CD14-positive monocyte (primary cell): ENCODE measurements at regions not wholly inside any gene's neighbourhood (a gene's known extent, or its start where the extent isn't known, plus 50 kb on each side); places are given as distances from the start of the nearest gene placed in this dataset.

Source experiments
- DNase-seq, 3 donors: peaks; one replicate each; pipeline ENCODE4 v3.0.0-alpha.2; 2011 to 2022
- H2AFZ ChIP-seq: 2 replicates; pipeline ENCODE4 v1.6.0; 2012; ENCODE audit warnings: mild to moderate bottlenecking, low read depth, low read length, inconsistent platforms; ENCODE audit not compliant: insufficient read depth, poor library complexity, severe bottlenecking
- H3K27ac ChIP-seq, 2 donors: 1 replicate in 1 of 2; 2 replicates in 1 of 2; pipeline ENCODE4 v1.5.1; 2012 to 2013; ENCODE audit warnings: low read length in 2 of 2, control low read depth in 1 of 2, inconsistent platforms in 1 of 2, low read depth in 1 of 2, mild to moderate bottlenecking in 1 of 2
- H3K27me3 ChIP-seq, 2 donors: one replicate each; pipeline versions ENCODE4 v1.6.0 to v1.6.1; 2011 to 2013; ENCODE audit warnings: low read length in 2 of 2; ENCODE audit not compliant: control insufficient read depth in 2 of 2, insufficient read depth in 2 of 2
- H3K36me3 ChIP-seq, 2 donors: replicated peaks in 1 of 2; 1 replicate in 1 of 2; 2 replicates in 1 of 2; pipeline versions ENCODE4 v1.5.1 to v1.6.1; 2012 to 2013; ENCODE audit warnings: low read length in 2 of 2, control low read depth in 1 of 2, inconsistent platforms in 1 of 2, mild to moderate bottlenecking in 1 of 2; ENCODE audit not compliant: insufficient read depth in 2 of 2, control insufficient read depth in 1 of 2
- H3K4me1 ChIP-seq, 2 donors: 1 replicate in 1 of 2; 2 replicates in 1 of 2; pipeline versions ENCODE4 v1.5.1 to v1.6.1; 2012 to 2013; ENCODE audit warnings: low read length in 2 of 2, control low read depth in 1 of 2, inconsistent platforms in 1 of 2, mild to moderate bottlenecking in 1 of 2, moderate library complexity in 1 of 2; ENCODE audit not compliant: insufficient read depth in 2 of 2, control insufficient read depth in 1 of 2
- H3K4me2 ChIP-seq: replicated peaks from 2 replicates; pipeline ENCODE3; 2012; ENCODE audit warnings: low read length, moderate library complexity, mild to moderate bottlenecking; ENCODE audit not compliant: poor library complexity, severe bottlenecking; ENCODE audit errors: extremely low read depth
- H3K4me3 ChIP-seq, 3 experiments: fragments of 200-600 bp in 1 of 3; sonication (generic) in 1 of 3; replicated peaks in 1 of 3; 1 replicate in 2 of 3; 2 replicates in 1 of 3; pipeline ENCODE4 v1.5.1; 2011 to 2013; ENCODE audit warnings: low read length in 3 of 3, mild to moderate bottlenecking in 3 of 3, control low read depth in 2 of 3, low read depth in 2 of 3, inconsistent platforms in 1 of 3, moderate library complexity in 1 of 3
- H3K79me2 ChIP-seq: 2 replicates; pipeline ENCODE4 v1.6.0; 2012; ENCODE audit warnings: mild to moderate bottlenecking, control low read depth, inconsistent platforms, low read length, moderate library complexity; ENCODE audit not compliant: insufficient read depth
- H3K9ac ChIP-seq: 2 replicates; pipeline ENCODE4 v1.6.0; 2017; ENCODE audit warnings: low read length, mild to moderate bottlenecking; ENCODE audit not compliant: insufficient read depth, poor library complexity, severe bottlenecking
- H3K9me3 ChIP-seq, 2 donors: replicated peaks in 1 of 2; 1 replicate in 1 of 2; 2 replicates in 1 of 2; pipeline versions ENCODE4 v1.5.1 to v1.6.1; 2012 to 2013; ENCODE audit warnings: low read length in 2 of 2, control low read depth in 1 of 2; ENCODE audit not compliant: control insufficient read depth in 1 of 2, insufficient read depth in 1 of 2
- H4K20me1 ChIP-seq: 2 replicates; pipeline ENCODE4 v1.6.0; 2012; ENCODE audit warnings: mild to moderate bottlenecking, low read length, control low read depth, moderate library complexity; ENCODE audit not compliant: insufficient read depth
- H3K27ac Mint-ChIP-seq, 7 donors: one replicate each; pipeline ENCODE4 v1.8.0; 2020; ENCODE audit warnings: mild to moderate bottlenecking in 7 of 7, mixed read lengths in 7 of 7, moderate library complexity in 6 of 7, inconsistent platforms in 2 of 7
- H3K27me3 Mint-ChIP-seq, 3 donors: one replicate each; pipeline ENCODE4 v1.8.0; 2021 to 2022; ENCODE audit warnings: low read depth in 3 of 3, mild to moderate bottlenecking in 3 of 3, mixed read lengths in 3 of 3, moderate library complexity in 3 of 3, inconsistent platforms in 1 of 3
- H3K36me3 Mint-ChIP-seq, 2 donors: one replicate each; pipeline ENCODE4 v1.8.0; 2020; ENCODE audit warnings: mixed read lengths in 2 of 2, inconsistent platforms in 1 of 2, mild to moderate bottlenecking in 1 of 2
- H3K4me1 Mint-ChIP-seq: one replicate; pipeline ENCODE4 v1.8.0; 2020; ENCODE audit warnings: mild to moderate bottlenecking, mixed read lengths
- H3K4me3 Mint-ChIP-seq, 2 donors: one replicate each; pipeline ENCODE4 v1.8.0; 2020; ENCODE audit warnings: mild to moderate bottlenecking in 2 of 2, mixed read lengths in 2 of 2, moderate library complexity in 1 of 2
- H3K9me3 Mint-ChIP-seq, 7 donors: one replicate each; pipeline ENCODE4 v1.8.0; 2020 to 2022; ENCODE audit warnings: mixed read lengths in 7 of 7, mild to moderate bottlenecking in 6 of 7, moderate library complexity in 6 of 7, inconsistent platforms in 2 of 7
- WGBS: methylation state at CpG from one replicate; pipeline ENCODE4 v1.1.5; 2013; ENCODE audit warnings: missing lambda C conversion rate; ENCODE audit not compliant: insufficient coverage; 5-methylcytosine and 5-hydroxymethylcytosine counted together
- intact Hi-C, 2 donors: fragments of 100-400 bp; cut with micrococcal nuclease; formaldehyde crosslinking; loops; one replicate each; pipeline versions ENCODE4 v1.15.0 to v1.15.1; 2023
- TF ChIP-seq, protein P1 (sequence below): fragments of 200-600 bp; IDR thresholded peaks from one replicate; pipeline ENCODE4 v1.8.0; 2022; ENCODE audit warnings: antibody characterized with exemption, mild to moderate bottlenecking

DNA sequence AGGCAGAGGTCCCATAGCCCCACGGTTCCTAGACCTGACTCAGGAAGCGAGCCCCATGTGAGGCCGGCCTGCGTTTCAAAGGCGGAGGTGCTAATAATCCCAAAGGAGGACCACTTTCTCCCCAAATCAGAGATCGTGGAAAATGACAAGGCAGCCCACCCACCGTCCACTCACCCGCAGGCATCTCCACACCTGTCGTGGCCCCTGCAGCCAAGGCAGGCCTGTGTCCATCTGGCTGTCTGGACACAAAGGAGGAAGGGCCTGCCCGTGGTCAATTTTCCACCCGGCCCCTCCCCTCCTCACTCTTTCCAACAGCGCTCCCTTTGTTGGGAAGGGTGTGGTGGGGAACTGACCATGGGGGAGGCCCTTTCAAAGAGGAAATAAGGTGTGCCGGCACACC lies 125.3 kb upstream of the TMEM132D start:
- Histone ChIP-seq H3K9me3 (no peaks in the 10 kb centered on the region), H4K20me1 (no peaks in the 10 kb centered on the region), H3K36me3 (no peaks in the 10 kb centered on the region), H3K4me3 (no peak overlapping the region), H3K4me2 (no peak overlapping the region), H2AFZ (no peak overlapping the region), H3K4me1 (no peaks in the 10 kb centered on the region), H3K27me3 (no peaks in the 10 kb centered on the region), H3K79me2 (no peaks in the 10 kb centered on the region), H3K27ac (no peak overlapping the region), H3K9ac (no peak overlapping the region)
- no peak overlapping the region for H3K27ac Mint-ChIP-seq
- TF ChIP-seq, protein P1, sequence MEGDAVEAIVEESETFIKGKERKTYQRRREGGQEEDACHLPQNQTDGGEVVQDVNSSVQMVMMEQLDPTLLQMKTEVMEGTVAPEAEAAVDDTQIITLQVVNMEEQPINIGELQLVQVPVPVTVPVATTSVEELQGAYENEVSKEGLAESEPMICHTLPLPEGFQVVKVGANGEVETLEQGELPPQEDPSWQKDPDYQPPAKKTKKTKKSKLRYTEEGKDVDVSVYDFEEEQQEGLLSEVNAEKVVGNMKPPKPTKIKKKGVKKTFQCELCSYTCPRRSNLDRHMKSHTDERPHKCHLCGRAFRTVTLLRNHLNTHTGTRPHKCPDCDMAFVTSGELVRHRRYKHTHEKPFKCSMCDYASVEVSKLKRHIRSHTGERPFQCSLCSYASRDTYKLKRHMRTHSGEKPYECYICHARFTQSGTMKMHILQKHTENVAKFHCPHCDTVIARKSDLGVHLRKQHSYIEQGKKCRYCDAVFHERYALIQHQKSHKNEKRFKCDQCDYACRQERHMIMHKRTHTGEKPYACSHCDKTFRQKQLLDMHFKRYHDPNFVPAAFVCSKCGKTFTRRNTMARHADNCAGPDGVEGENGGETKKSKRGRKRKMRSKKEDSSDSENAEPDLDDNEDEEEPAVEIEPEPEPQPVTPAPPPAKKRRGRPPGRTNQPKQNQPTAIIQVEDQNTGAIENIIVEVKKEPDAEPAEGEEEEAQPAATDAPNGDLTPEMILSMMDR = no peak
- WGBS = 86% methylated on average over 2 of the region's 13 CpGs
- no peaks in the 10 kb centered on the region for H3K9me3 Mint-ChIP-seq
- no peaks in the 10 kb centered on the region for H3K36me3 Mint-ChIP-seq
- H3K4me3 Mint-ChIP-seq = no peak overlapping the region
- H3K27me3 Mint-ChIP-seq = peaks cover 2% of the 10 kb centered on the region in 3 donors
- DNase-seq = no peak
- intact Hi-C loops = no loop called here
- H3K4me1 Mint-ChIP-seq = no peaks in the 10 kb centered on the region

DNA sequence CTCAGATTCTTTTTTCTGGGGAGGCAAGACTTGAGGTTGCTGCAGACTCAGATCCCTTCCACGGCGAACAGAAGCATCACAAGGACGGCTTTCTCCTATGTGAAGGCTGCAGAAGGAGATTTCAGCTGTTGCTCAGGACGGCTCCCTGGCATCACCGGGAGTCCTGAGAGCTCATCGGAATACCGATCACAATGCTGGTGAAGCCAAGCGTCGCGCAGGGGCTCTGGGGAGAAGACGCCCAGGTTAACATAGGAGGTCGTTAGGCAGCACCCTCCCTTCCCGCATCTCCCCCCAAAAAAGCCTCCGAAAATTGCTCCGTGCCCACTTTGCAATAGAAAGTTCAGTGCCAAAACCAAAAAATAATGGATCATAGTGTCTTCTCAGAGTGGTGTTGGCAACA lies 127.2 kb upstream of the TMEM132D start:
- Histone ChIP-seq H3K9ac (no peak overlapping the region), H3K27me3 (no peaks in the 10 kb centered on the region), H3K27ac (no peak overlapping the region), H2AFZ (no peak overlapping the region), H3K4me2 (no peak overlapping the region), H3K36me3 (no peaks in the 10 kb centered on the region), H3K4me3 (no peak overlapping the region), H4K20me1 (no peaks in the 10 kb centered on the region), H3K4me1 (no peaks in the 10 kb centered on the region), H3K79me2 (no peaks in the 10 kb centered on the region), H3K9me3 (no peaks in the 10 kb centered on the region)
- no peak for DNase-seq
- H3K27ac Mint-ChIP-seq = peak overlapping the region in 1 of 7 donors; percentile 52
- H3K27me3 Mint-ChIP-seq = peaks cover 2 to 6% (median 4%) of the 10 kb centered on the region in 3 donors
- no peaks in the 10 kb centered on the region for H3K4me1 Mint-ChIP-seq
- intact Hi-C loops = no loop called here
- WGBS = 79% methylated on average over 15 of the region's 15 CpGs
- H3K4me3 Mint-ChIP-seq = no peak overlapping the region
- TF ChIP-seq, protein P1 = no peak
- H3K36me3 Mint-ChIP-seq = no peaks in the 10 kb centered on the region
- no peaks in the 10 kb centered on the region for H3K9me3 Mint-ChIP-seq
